SU-DHL-6 (cell line): ENCODE measurements at regions not wholly inside any gene's neighbourhood (a gene's known extent, or its start where the extent isn't known, plus 50 kb on each side); places are given as distances from the start of the nearest gene placed in this dataset.
"Not testable (repeated sequence)": the region's sequence is repeated elsewhere in the genome, so short reads cannot be mapped to it uniquely, and the experiment has no call there.

Source experiments
- H2AFZ ChIP-seq: fragments of 200-600 bp; sonication (generic); 2 replicates; pipeline ENCODE4 v1.6.1; 2014; ENCODE audit warnings: low read depth, mild to moderate bottlenecking, moderate library complexity, mixed read lengths, antibody characterized with exemption, low read length; ENCODE audit not compliant: severe bottlenecking
- H3F3A ChIP-seq: fragments of 200-600 bp; shearing (Covaris generic); 2 replicates; pipeline ENCODE4 v1.6.0; 2016; ENCODE audit warnings: antibody characterized with exemption, mild to moderate bottlenecking; ENCODE audit not compliant: insufficient read depth
- H3K27ac ChIP-seq: fragments of 200-600 bp; sonication (generic); 2 replicates; pipeline ENCODE4 v1.5.1; 2016; ENCODE audit warnings: low read depth, mild to moderate bottlenecking, low read length, moderate library complexity, mixed read lengths
- H3K27me3 ChIP-seq: fragments of 200-600 bp; sonication (generic), shearing (Covaris generic); 2 replicates; pipeline ENCODE4 v1.6.0; 2014; ENCODE audit warnings: mild to moderate bottlenecking, low read length
- H3K36me3 ChIP-seq: fragments of 200-600 bp; sonication (generic); 2 replicates; pipeline ENCODE4 v1.6.1; 2014; ENCODE audit warnings: mild to moderate bottlenecking, low read length, mixed read lengths
- H3K4me2 ChIP-seq: fragments of 300-600, 200-600 bp; shearing (Covaris generic), sonication (generic); 2 replicates; pipeline ENCODE4 v1.6.0; 2014; ENCODE audit warnings: low read length, low read depth, mild to moderate bottlenecking; ENCODE audit not compliant: poor library complexity, severe bottlenecking
- H3K4me3 ChIP-seq: fragments of 200-600 bp; sonication (generic); 2 replicates; pipeline ENCODE4 v1.5.1; 2014; ENCODE audit warnings: antibody characterized with exemption, low read length, mild to moderate bottlenecking, mixed read lengths; ENCODE audit not compliant: insufficient read depth, poor library complexity, severe bottlenecking
- H3K79me2 ChIP-seq: fragments of 200-600 bp; sonication (generic); 2 replicates; pipeline ENCODE4 v1.6.1; 2014; ENCODE audit warnings: mild to moderate bottlenecking, low read length, moderate library complexity; ENCODE audit not compliant: insufficient read depth
- H3K9ac ChIP-seq: fragments of 200-600 bp; sonication (generic); 2 replicates; pipeline ENCODE4 v1.7.0; 2014; ENCODE audit warnings: mild to moderate bottlenecking, low read length
- H3K9me2 ChIP-seq: fragments of 200-600 bp; sonication (generic); replicated peaks from 2 replicates; pipeline ENCODE4 v1.6.1; 2014; ENCODE audit warnings: low read length; ENCODE audit not compliant: insufficient read depth
- H3K9me3 ChIP-seq: fragments of 200-600 bp; sonication (generic); 2 replicates; pipeline ENCODE4 v1.6.1; 2014; ENCODE audit warnings: low read length, mixed read lengths; ENCODE audit not compliant: insufficient read depth
- H4K20me1 ChIP-seq: fragments of 200-600 bp; sonication (generic); 2 replicates; pipeline ENCODE4 v1.6.1; 2014; ENCODE audit warnings: low read depth, mild to moderate bottlenecking, antibody characterized with exemption, low read length, moderate library complexity, mixed read lengths
- EZH2phosphoT487 ChIP-seq: fragments of 200-600 bp; sonication (generic), shearing (Covaris generic); conservative IDR thresholded peaks from 2 replicates; pipeline ENCODE4 v1.6.1; 2018; ENCODE audit warnings: mild to moderate bottlenecking, antibody characterized with exemption, low read length, moderate library complexity, mixed read lengths
- TF ChIP-seq, protein P1 (sequence below): fragments of 200-600 bp; sonication (generic); IDR thresholded peaks from one replicate; pipeline ENCODE4 v1.5.1; 2017; ENCODE audit warnings: antibody characterized with exemption, mild to moderate bottlenecking, low read length, moderate library complexity; ENCODE audit not compliant: insufficient read depth, poor library complexity, severe bottlenecking

DNA sequence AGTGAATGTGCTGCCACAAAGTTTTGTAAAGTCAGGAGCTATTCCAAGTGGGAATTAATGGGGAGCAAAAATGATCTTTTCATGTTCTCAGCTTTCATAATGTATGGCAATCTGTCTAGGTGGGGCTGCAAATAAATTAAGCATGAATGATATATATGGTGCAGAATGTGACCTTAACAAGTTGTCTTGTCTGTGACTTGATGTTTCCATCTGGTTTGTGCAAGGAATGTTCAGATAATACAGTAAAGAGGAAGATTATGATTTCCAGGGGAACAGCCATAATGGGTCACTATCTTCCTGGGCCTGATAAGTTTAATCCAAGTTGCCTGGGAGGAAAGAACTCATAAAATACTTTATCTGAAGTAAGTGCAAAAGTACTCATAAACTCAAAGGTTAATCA is 1815.8 kb upstream of the FLRT2 start:
- H2AFZ ChIP-seq, result no peak overlapping the region
- no peaks in the 10 kb centered on the region for H3F3A ChIP-seq
- no peak overlapping the region for H3K9ac ChIP-seq
- no peak overlapping the region for H3K4me2 ChIP-seq
- no peaks in the 10 kb centered on the region for H3K27me3 ChIP-seq
- H3K27ac ChIP-seq, result no peak overlapping the region
- no peaks in the 10 kb centered on the region for H3K79me2 ChIP-seq
- H3K9me3 ChIP-seq, result no peaks in the 10 kb centered on the region
- TF ChIP-seq, protein P1, sequence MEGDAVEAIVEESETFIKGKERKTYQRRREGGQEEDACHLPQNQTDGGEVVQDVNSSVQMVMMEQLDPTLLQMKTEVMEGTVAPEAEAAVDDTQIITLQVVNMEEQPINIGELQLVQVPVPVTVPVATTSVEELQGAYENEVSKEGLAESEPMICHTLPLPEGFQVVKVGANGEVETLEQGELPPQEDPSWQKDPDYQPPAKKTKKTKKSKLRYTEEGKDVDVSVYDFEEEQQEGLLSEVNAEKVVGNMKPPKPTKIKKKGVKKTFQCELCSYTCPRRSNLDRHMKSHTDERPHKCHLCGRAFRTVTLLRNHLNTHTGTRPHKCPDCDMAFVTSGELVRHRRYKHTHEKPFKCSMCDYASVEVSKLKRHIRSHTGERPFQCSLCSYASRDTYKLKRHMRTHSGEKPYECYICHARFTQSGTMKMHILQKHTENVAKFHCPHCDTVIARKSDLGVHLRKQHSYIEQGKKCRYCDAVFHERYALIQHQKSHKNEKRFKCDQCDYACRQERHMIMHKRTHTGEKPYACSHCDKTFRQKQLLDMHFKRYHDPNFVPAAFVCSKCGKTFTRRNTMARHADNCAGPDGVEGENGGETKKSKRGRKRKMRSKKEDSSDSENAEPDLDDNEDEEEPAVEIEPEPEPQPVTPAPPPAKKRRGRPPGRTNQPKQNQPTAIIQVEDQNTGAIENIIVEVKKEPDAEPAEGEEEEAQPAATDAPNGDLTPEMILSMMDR, result no peak
- no peak for TF ChIP-seq EZH2phosphoT487
- H3K4me3 ChIP-seq, result no peak overlapping the region
- H4K20me1 ChIP-seq, result no peaks in the 10 kb centered on the region
- no peaks in the 10 kb centered on the region for H3K36me3 ChIP-seq
- H3K9me2 ChIP-seq, result no peaks in the 10 kb centered on the region

DNA sequence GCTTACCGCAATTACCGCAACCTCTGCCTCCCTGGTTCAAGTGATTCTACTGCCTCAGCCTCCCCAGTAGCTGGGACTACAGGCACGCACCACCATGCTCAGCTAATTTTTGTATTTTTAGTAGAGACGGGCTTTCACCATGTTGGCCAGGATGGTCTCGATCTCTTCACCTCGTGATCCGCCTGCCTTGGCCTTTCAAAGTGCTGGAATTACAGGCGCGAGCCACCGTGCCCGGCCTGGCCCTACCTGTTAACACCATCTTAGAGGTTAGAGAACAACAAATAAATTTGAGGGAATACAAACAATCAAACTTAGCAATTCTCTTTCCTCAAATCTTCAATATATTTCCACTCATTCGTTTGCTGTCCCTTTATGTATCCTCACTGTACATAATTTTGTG is 1810.5 kb upstream of the FLRT2 start:
- not testable (repeated sequence) for H3K9me3 ChIP-seq, H3K27me3 ChIP-seq, H3K9me2 ChIP-seq, H3K36me3 ChIP-seq, H3K79me2 ChIP-seq, H2AFZ ChIP-seq, H3K4me2 ChIP-seq, H3F3A ChIP-seq, H3K9ac ChIP-seq, H3K4me3 ChIP-seq, H3K27ac ChIP-seq, H4K20me1 ChIP-seq

DNA sequence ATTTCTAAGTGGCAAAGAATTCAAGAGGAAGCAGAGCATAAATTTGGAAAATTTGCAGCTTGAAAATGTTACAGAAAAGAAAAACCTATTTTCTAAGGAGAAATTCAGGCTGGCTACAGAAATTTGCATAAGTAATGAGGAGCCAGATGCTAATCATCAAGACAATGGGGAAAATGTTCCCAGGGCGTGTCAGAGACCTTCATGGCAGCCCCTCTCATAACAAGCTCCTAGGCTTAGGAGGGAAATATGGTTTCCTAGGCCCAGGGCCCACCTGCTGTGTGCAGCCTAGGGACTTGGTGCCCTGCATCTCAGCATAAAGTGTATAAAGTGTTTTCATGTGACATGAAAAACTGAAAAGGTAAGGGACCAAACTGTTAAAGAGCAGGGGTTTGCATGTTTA is 1796.3 kb upstream of the FLRT2 start:
- Histone ChIP-seq H3K9ac (no peak overlapping the region), H3K9me3 (no peaks in the 10 kb centered on the region), H3K79me2 (no peaks in the 10 kb centered on the region), H3K27ac (no peak overlapping the region), H3K27me3 (no peaks in the 10 kb centered on the region), H3F3A (no peaks in the 10 kb centered on the region), H3K36me3 (no peaks in the 10 kb centered on the region), H3K9me2 (no peaks in the 10 kb centered on the region), H3K4me2 (no peak overlapping the region), H2AFZ (no peak overlapping the region), H3K4me3 (no peak overlapping the region), H4K20me1 (no peaks in the 10 kb centered on the region)
- TF ChIP-seq EZH2phosphoT487, result no peak
- TF ChIP-seq, protein P1, result no peak

DNA sequence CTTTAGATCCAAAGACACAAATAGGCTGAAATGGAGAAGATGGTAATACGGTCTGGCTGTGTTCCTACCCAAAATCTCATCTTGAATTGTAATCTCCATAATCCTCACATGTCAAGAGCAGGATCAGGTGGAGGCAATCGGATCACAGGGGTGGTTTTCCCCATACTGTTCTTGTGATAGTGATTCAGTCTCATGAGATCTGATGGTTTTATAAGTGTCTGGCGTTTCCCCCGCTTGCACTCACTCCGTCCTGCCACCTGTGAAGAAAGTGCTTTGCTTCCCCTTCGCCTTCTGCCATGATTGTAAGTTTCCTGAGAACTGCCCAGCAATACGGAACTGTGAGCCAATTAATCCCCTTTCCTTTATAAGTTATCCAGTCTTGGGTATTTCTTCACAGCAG is 1795.5 kb upstream of the FLRT2 start:
- Histone ChIP-seq H3K9ac (no peak overlapping the region), H3K4me2 (no peak overlapping the region), H2AFZ (no peak overlapping the region), H3K9me3 (no peaks in the 10 kb centered on the region), H3K36me3 (no peaks in the 10 kb centered on the region), H3K79me2 (no peaks in the 10 kb centered on the region), H3K4me3 (no peak overlapping the region), H3K9me2 (no peaks in the 10 kb centered on the region), H3K27ac (no peak overlapping the region), H3K27me3 (no peaks in the 10 kb centered on the region), H4K20me1 (no peaks in the 10 kb centered on the region), H3F3A (no peaks in the 10 kb centered on the region)
- TF ChIP-seq, protein P1, result no peak
- TF ChIP-seq EZH2phosphoT487, result no peak
